T-helper 2 cell (primary cell): ENCODE measurements at regions not wholly inside any gene's neighbourhood (a gene's known extent, or its start where the extent isn't known, plus 50 kb on each side); places are given as distances from the start of the nearest gene placed in this dataset.

Experiments
- DNase-seq, 5 experiments: peaks; one replicate each; pipeline versions ENCODE4 v3.0.0 to v3.0.0-alpha.2; 2012 to 2022

GRCh38 chr10:6920072-6921019 is 340.3 kb upstream of the PRKCQ start:
- peak; percentile 19 to 85 (median 62) for DNase-seq

- no peak for DNase-seq
These were observed 339.0 kb upstream of the PRKCQ start for GRCh38 chr10:6919077-6919476.

GRCh38 chr10:6918305-6918704 is 338.2 kb upstream of the PRKCQ start:
- peak in 4 of 5 experiments; percentile 38 to 69 (median 44) for DNase-seq

- no peak for DNase-seq
These were observed 337.0 kb upstream of the PRKCQ start for GRCh38 chr10:6917125-6917524.

- DNase-seq: no peak
These were observed 336.5 kb upstream of the PRKCQ start for GRCh38 chr10:6916601-6917000.

GRCh38 chr10:6915307-6915706 is 335.2 kb upstream of the PRKCQ start:
- no peak for DNase-seq

- peak in 1 of 5 experiments; percentile 41 for DNase-seq
These were observed 332.9 kb upstream of the PRKCQ start for GRCh38 chr10:6912929-6913328.

GRCh38 chr10:6912424-6912823 is 332.3 kb upstream of the PRKCQ start:
- peak in 1 of 5 experiments; percentile 90 for DNase-seq

- no peak for DNase-seq
These were observed 331.9 kb upstream of the PRKCQ start for GRCh38 chr10:6912021-6912420.

- no peak for DNase-seq
These were observed 330.0 kb upstream of the PRKCQ start for GRCh38 chr10:6909905-6910560.

GRCh38 chr10:6907877-6908530 is 327.9 kb upstream of the PRKCQ start:
- DNase-seq: no peak

- DNase-seq: no peak
These were observed 314.3 kb upstream of the PRKCQ start for GRCh38 chr10:6894405-6894804.

- no peak for DNase-seq
These were observed 312.8 kb upstream of the PRKCQ start for GRCh38 chr10:6892864-6893263.

GRCh38 chr10:6891924-6892323 is 311.8 kb upstream of the PRKCQ start:
- DNase-seq: no peak

- DNase-seq: no peak
These were observed 309.6 kb upstream of the PRKCQ start for GRCh38 chr10:6889718-6890117.

- DNase-seq: no peak
These were observed 308.4 kb upstream of the PRKCQ start for GRCh38 chr10:6888434-6888833.

- peak in 1 of 5 experiments; percentile 11 for DNase-seq
These were observed 305.2 kb upstream of the PRKCQ start for GRCh38 chr10:6885284-6885683.

- no peak for DNase-seq
These were observed 301.9 kb upstream of the PRKCQ start for GRCh38 chr10:6881987-6882386.

- no peak for DNase-seq
These were observed 297.8 kb upstream of the PRKCQ start for GRCh38 chr10:6877722-6878392.

- DNase-seq: no peak
These were observed 297.3 kb upstream of the PRKCQ start for GRCh38 chr10:6877336-6877721.

GRCh38 chr10:6875269-6875865 is 295.3 kb upstream of the PRKCQ start:
- no peak for DNase-seq

- no peak for DNase-seq
These were observed 291.1 kb upstream of the PRKCQ start for GRCh38 chr10:6871128-6871527.
